Heart left ventricle (tissue), 16 donors: ENCODE measurements at regions not wholly inside any gene's neighbourhood (a gene's known extent, or its start where the extent isn't known, plus 50 kb on each side); places are given as distances from the start of the nearest gene placed in this dataset.

Experiments
- ATAC-seq, 4 donors: fragments of 200-7000 bp; cut with Tn5 transposase; one replicate each; pipeline ENCODE4 v1.9.1; 2020 to 2022; ENCODE audit warnings: moderate library complexity in 4 of 4, mild to moderate bottlenecking in 3 of 4, moderate number of reproducible peaks in 1 of 4
- DNase-seq, 5 donors: peaks; one replicate each; pipeline ENCODE4 v3.0.0-alpha.2; 2020
- H3K27ac ChIP-seq, 12 donors: fragments of 200-600 bp; sonication (generic) in 4 of 12; one replicate each; pipeline versions ENCODE4 v1.5.0 to v1.8.0; 2016 to 2022; ENCODE audit warnings: mild to moderate bottlenecking in 2 of 12
- H3K27me3 ChIP-seq, 9 donors: fragments of 200-600 bp; sonication (generic) in 2 of 9; one replicate each; pipeline versions ENCODE4 v1.5.1 to v1.8.0; 2016 to 2022; ENCODE audit warnings: mild to moderate bottlenecking in 3 of 9
- H3K36me3 ChIP-seq, 9 donors: fragments of 200-600 bp; sonication (generic) in 2 of 9; one replicate each; pipeline versions ENCODE4 v1.5.0 to v1.8.0; 2018 to 2022; ENCODE audit warnings: mild to moderate bottlenecking in 2 of 9
- H3K4me1 ChIP-seq, 12 donors: fragments of 200-600 bp; sonication (generic) in 4 of 12; one replicate each; pipeline versions ENCODE4 v1.5.0 to v1.8.0; 2016 to 2022; ENCODE audit warnings: mild to moderate bottlenecking in 3 of 12
- H3K4me3 ChIP-seq, 12 donors: fragments of 200-600 bp; sonication (generic) in 4 of 12; one replicate each; pipeline versions ENCODE4 v1.5.0 to v1.8.0; 2017 to 2022; ENCODE audit warnings: mild to moderate bottlenecking in 9 of 12, moderate library complexity in 4 of 12
- H3K9me3 ChIP-seq, 12 donors: fragments of 200-600 bp; sonication (generic) in 4 of 12; one replicate each; pipeline versions ENCODE4 v1.5.0 to v1.8.0; 2016 to 2022; ENCODE audit warnings: mild to moderate bottlenecking in 1 of 12
- CTCF ChIP-seq, 12 donors: fragments of 200-600 bp; sonication (generic) in 4 of 12; IDR thresholded peaks; one replicate each; pipeline versions ENCODE4 v1.5.0 to v1.8.0; 2018 to 2022; ENCODE audit warnings: antibody characterized with exemption in 12 of 12, mild to moderate bottlenecking in 5 of 12
- POLR2A ChIP-seq, 2 donors: fragments of 450-650 bp; IDR thresholded peaks; one replicate each; pipeline ENCODE4 v1.6.1; 2017; ENCODE audit warnings: antibody characterized with exemption in 2 of 2, mild to moderate bottlenecking in 2 of 2, moderate library complexity in 2 of 2
- WGBS, 4 donors: extraction: QIAGEN DNeasy Blood & Tissue Kit in 2 of 4; methylation state at CpG; one replicate each; pipeline versions ENCODE4 v1.1.5 to v1.1.7; 2013 to 2018; 5-methylcytosine and 5-hydroxymethylcytosine counted together
- intact Hi-C, 10 donors: fragments of 100-400 bp; cut with DNase I; formaldehyde crosslinking; loops; one replicate each; pipeline versions ENCODE4 v1.11.1 to v1.14.2; 2022
- donor health status: ischemic (EF 13 %, LVEDD 7.1; RV severe dilation, severe dysfunction).
- donor health status: healthy with polysubstance abuse.
- donor health status: DM: no; HTN: yes; CAD: no.
- donor health status: DM: no; HTN: no; CAD: no.
- donor health status: ischemic (EF 25% LVEDD 6.9; RV normal size, moderate dysfunction).
- donor health status: ischemic (EF 25% LVEDD 5.7; RV mildly dilated, moderate dysfunction).
- donor health status: healthy.
- donor health status: DM: yes; HTN: yes; CAD: no.
- donor health status: ischemic (EF 35%, LVEDD 5.7; RV mildly dilated, moderate dysfunction).
- donor health status: nonischemic (EF 11% LVEDD 7.7; RV severe dilation, severe dysfunction).
- donor health status: DM: yes; HTN: yes; CAD: no.
- donor health status: PGD.
- donor health status: ischemic (EF 29% LVEDD 5.4; RV normal size, mild dysfunction).
- donor health status: nonischemic (EF 23%, LVEDD 6.1; RV moderate dilation, normal function).

GRCh38 chr11:105392556-105392955 lies 217.3 kb upstream of the GRIA4 start:
- WGBS, 4 donors, result 84 to 100% (median 92%) methylated on average over 1 of the region's 1 CpG
- H3K4me3 ChIP-seq, result no peak overlapping the region

GRCh38 chr11:105389952-105390351 lies 219.9 kb upstream of the GRIA4 start:
- 88 to 93% (median 90%) methylated on average over 5 of the region's 5 CpGs for WGBS, 4 donors
- TF ChIP-seq CTCF (IDR thresholded peaks at IDR 0.05) (no peak), POLR2A (IDR thresholded peaks at IDR 0.05) (no peak)
- no peak for ATAC-seq

More at GRCh38 chr11:105392556-105392955, 217.3 kb upstream of the GRIA4 start:
- Histone ChIP-seq H3K36me3 (no peaks in the 10 kb centered on the region), H3K27ac (no peak overlapping the region), H3K9me3 (no peaks in the 10 kb centered on the region), H3K4me1 (no peaks in the 10 kb centered on the region), H3K27me3 (no peaks in the 10 kb centered on the region)
- TF ChIP-seq CTCF (IDR thresholded peaks at IDR 0.05), result no peak
- no peak for TF ChIP-seq POLR2A (IDR thresholded peaks at IDR 0.05)
- ATAC-seq (no peak), DNase-seq (no peak)
- intact Hi-C loops, result no loop called here

GRCh38 chr11:105388006-105388405 lies 221.9 kb upstream of the GRIA4 start:
- no peaks in the 10 kb centered on the region for H3K9me3 ChIP-seq
- H3K27ac ChIP-seq, result no peak overlapping the region
- no peak for ATAC-seq
- TF ChIP-seq POLR2A (IDR thresholded peaks at IDR 0.05), result no peak
- no peak for TF ChIP-seq CTCF (IDR thresholded peaks at IDR 0.05)
- H3K36me3 ChIP-seq, result no peaks in the 10 kb centered on the region
- H3K4me1 ChIP-seq, result no peaks in the 10 kb centered on the region
- no peak overlapping the region for H3K4me3 ChIP-seq
- no peak for DNase-seq
- intact Hi-C loops, result no loop called here
- no peaks in the 10 kb centered on the region for H3K27me3 ChIP-seq

More at GRCh38 chr11:105389952-105390351, 219.9 kb upstream of the GRIA4 start:
- no peak for DNase-seq
- Histone ChIP-seq H3K36me3 (no peaks in the 10 kb centered on the region), H3K4me3 (no peak overlapping the region), H3K9me3 (no peaks in the 10 kb centered on the region), H3K4me1 (no peaks in the 10 kb centered on the region), H3K27me3 (no peaks in the 10 kb centered on the region), H3K27ac (no peak overlapping the region)
- intact Hi-C loops, result no loop called here

- DNase-seq (no peak), ATAC-seq (no peak)
- no peaks in the 10 kb centered on the region for H3K9me3 ChIP-seq
- no peak overlapping the region for H3K27ac ChIP-seq
- TF ChIP-seq CTCF (IDR thresholded peaks at IDR 0.05), result no peak
- TF ChIP-seq POLR2A (IDR thresholded peaks at IDR 0.05), result no peak
- 74 to 84% (median 81%) methylated on average over 3 of the region's 3 CpGs for WGBS, 4 donors
- no peak overlapping the region for H3K4me3 ChIP-seq
- no peaks in the 10 kb centered on the region for H3K4me1 ChIP-seq
- H3K36me3 ChIP-seq, result no peaks in the 10 kb centered on the region
- intact Hi-C loops, result no loop called here
- no peaks in the 10 kb centered on the region for H3K27me3 ChIP-seq
Observed at GRCh38 chr11:105381941-105382340, 227.9 kb upstream of the GRIA4 start.
